Stimulated activated naive B cell treated with anti-CD40 and anti-IgM and Interleukin-4, amounts not matched to agents 10 μg/mL and 1 μg/mL and 100 μg/mL, for 72 hours (primary cell): ENCODE measurements at regions not wholly inside any gene's neighbourhood (a gene's known extent, or its start where the extent isn't known, plus 50 kb on each side); places are given as distances from the start of the nearest gene placed in this dataset.

ENCODE experiments used
- ATAC-seq, 2 donors: fragments of 150-1000 bp; cut with Tn5 transposase; replicated peaks; 2 replicates each; pipeline ENCODE4 v1.10.0; 2021; ENCODE audit warnings: moderate library complexity in 1 of 2
- DNase-seq: peaks from one replicate; pipeline ENCODE4 v3.0.0; 2021
- H3K27ac Mint-ChIP-seq: one replicate; pipeline ENCODE4 v1.8.0; 2022; ENCODE audit warnings: mild to moderate bottlenecking, mixed read lengths
- H3K27me3 Mint-ChIP-seq, 2 donors: one replicate each; pipeline ENCODE4 v1.8.0; 2022; ENCODE audit warnings: mixed read lengths in 2 of 2
- H3K36me3 Mint-ChIP-seq, 2 donors: one replicate each; pipeline ENCODE4 v1.8.0; 2022; ENCODE audit warnings: mixed read lengths in 2 of 2, mild to moderate bottlenecking in 1 of 2
- H3K4me1 Mint-ChIP-seq, 2 donors: one replicate each; pipeline ENCODE4 v1.8.0; 2022; ENCODE audit warnings: mixed read lengths in 2 of 2, mild to moderate bottlenecking in 1 of 2
- H3K4me3 Mint-ChIP-seq, 2 donors: one replicate each; pipeline ENCODE4 v1.8.0; 2022; ENCODE audit warnings: mild to moderate bottlenecking in 2 of 2, mixed read lengths in 2 of 2, moderate library complexity in 1 of 2
- H3K9me3 Mint-ChIP-seq, 2 donors: one replicate each; pipeline ENCODE4 v1.8.0; 2022; ENCODE audit warnings: mixed read lengths in 2 of 2, mild to moderate bottlenecking in 1 of 2

DNA sequence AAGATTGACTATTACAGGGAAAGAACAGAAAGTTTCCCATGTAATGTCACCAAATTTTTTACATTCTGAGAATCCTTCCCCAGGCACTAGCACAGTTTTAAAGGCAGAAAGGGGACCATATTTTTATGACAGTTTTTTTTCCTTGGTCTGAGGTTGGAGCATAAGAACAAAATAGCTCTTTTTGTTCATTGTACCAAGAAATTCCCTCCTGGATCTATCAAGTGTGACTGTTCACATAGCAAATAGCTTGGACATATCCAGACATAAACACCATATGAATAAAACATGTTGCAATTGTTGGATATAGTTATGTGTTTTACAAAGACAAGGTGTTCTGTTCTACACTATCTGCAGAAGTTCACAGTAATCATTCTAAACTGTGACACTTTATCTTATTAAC is 182.4 kb upstream of the ADGRL2 start:
- Mint-ChIP-seq H3K27me3 (no peaks in the 10 kb centered on the region), H3K27ac (no peak overlapping the region), H3K4me3 (no peak overlapping the region), H3K4me1 (no peaks in the 10 kb centered on the region), H3K36me3 (no peaks in the 10 kb centered on the region), H3K9me3 (peaks cover 4 to 11% of the 10 kb centered on the region in 2 donors)
- ATAC-seq (no peak), DNase-seq (no peak)

DNA sequence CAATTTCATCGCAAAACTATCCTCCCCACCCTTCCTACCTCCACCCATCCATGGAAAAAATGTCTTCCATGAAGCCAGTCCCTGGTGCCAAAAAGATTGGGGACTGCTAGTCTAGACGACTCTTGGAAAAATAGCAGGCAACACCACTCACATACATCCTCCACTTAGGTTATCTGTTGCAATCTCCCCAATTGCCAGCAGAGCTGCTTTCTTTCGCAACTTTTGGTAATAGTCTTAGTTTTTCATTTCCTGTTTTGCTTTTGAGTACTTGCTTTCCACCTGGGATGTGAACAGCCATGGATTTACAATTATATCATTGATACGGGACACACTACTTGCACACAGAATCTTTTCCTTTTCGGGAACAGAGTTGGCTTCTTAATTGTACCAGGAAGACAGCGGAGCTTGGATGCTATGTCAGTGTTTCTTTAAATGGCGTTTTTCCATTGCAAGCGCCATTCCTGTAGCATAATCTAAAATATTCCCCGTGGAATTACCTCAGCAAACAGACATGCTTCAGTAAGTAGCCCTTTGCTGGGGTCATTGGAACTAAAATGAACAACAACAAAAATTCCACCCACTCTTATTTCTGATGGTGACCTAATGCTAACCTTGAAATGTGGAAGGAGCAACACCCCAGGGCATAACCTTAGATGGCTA is 183.3 kb upstream of the ADGRL2 start:
- Mint-ChIP-seq H3K27ac (no peak overlapping the region), H3K27me3 (no peaks in the 10 kb centered on the region), H3K4me3 (no peak overlapping the region), H3K9me3 (peaks cover 4 to 11% of the 10 kb centered on the region in 2 donors), H3K36me3 (no peaks in the 10 kb centered on the region), H3K4me1 (no peaks in the 10 kb centered on the region)
- DNase-seq (no peak), ATAC-seq (no peak)

DNA sequence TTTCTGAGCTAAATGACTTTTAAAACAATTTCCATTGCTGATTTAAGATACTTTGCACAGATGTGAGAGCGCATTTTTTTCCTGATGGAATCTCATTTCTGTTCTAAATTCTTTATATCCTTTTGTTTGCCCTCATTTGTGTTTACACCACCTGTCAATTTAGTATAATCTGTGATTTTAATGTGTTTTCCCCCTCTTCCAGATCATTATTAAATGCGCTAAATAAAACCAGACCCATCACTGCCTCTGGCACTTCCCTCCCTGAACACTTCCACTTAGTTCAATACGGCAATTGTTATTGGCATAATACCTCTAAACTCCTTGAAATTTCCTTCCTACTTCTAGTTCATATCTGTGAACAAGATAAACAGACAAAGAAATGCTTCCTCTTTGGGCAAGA is 186.9 kb upstream of the ADGRL2 start:
- Mint-ChIP-seq H3K27me3 (no peaks in the 10 kb centered on the region), H3K36me3 (no peaks in the 10 kb centered on the region), H3K27ac (no peak overlapping the region), H3K4me3 (no peak overlapping the region), H3K9me3 (peaks cover 8 to 9% of the 10 kb centered on the region in 2 donors), H3K4me1 (no peaks in the 10 kb centered on the region)
- ATAC-seq (no peak), DNase-seq (no peak)

- DNase-seq: no peak
- H3K36me3 Mint-ChIP-seq: no peaks in the 10 kb centered on the region
- no peaks in the 10 kb centered on the region for H3K27me3 Mint-ChIP-seq
- no peak overlapping the region for H3K4me3 Mint-ChIP-seq
- peaks cover 0 to 4% of the 10 kb centered on the region in 2 donors for H3K9me3 Mint-ChIP-seq
- no peak overlapping the region for H3K27ac Mint-ChIP-seq
- no peaks in the 10 kb centered on the region for H3K4me1 Mint-ChIP-seq
- no peak for ATAC-seq
Observed at GRCh38 chr1:81607924-81608323, 192.8 kb upstream of the ADGRL2 start.

DNA sequence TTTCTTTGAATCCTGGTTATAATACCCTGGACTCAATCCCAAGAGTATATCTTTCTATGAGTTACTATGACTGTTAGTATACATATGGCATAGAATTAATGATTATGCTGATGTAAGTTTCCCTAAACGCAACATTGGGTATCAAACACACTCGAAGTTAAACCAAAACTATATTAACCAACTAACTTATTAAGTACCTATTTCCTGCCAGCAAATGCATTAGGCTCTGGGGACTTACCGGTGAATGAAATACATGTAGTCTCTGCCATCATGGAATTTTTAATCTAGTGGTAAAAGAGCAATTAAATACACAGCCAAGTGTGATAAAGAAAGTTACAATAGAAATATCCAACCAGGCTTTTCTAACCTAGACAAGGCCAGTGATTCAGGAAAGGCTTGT is 193.6 kb upstream of the ADGRL2 start:
- Mint-ChIP-seq H3K4me3 (no peak overlapping the region), H3K9me3 (peaks cover 0 to 4% of the 10 kb centered on the region in 2 donors), H3K27me3 (no peaks in the 10 kb centered on the region), H3K4me1 (no peaks in the 10 kb centered on the region), H3K27ac (no peak overlapping the region), H3K36me3 (no peaks in the 10 kb centered on the region)
- DNase-seq (no peak), ATAC-seq (no peak)

- no peak overlapping the region for H3K27ac Mint-ChIP-seq
- DNase-seq (no peak), ATAC-seq (no peak)
- H3K36me3 Mint-ChIP-seq: no peaks in the 10 kb centered on the region
- no peaks in the 10 kb centered on the region for H3K4me1 Mint-ChIP-seq
- H3K4me3 Mint-ChIP-seq: no peak overlapping the region
- H3K9me3 Mint-ChIP-seq: peaks cover 0 to under 1% of the 10 kb centered on the region in 2 donors
- H3K27me3 Mint-ChIP-seq: no peaks in the 10 kb centered on the region
Observed at GRCh38 chr1:81606656-81607055, 194.1 kb upstream of the ADGRL2 start.

DNA sequence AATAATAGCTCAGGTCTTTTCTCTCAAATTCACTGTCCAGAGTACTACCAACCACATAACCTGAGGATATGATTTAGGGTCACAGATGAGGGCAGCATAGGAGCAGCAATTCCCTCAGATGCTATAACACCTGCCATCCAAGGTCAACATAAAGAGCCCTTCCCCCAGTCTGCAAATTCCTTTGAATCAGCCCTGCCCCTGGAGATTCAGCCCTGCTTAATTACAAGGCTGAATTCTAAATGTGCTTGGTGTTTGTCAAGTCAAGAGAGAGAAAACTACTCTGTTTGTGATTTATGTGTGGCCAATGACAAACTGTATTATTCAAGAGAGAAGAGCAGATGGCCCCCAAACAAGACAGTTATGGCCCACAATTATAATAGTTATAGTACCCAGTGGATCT is 195.7 kb upstream of the ADGRL2 start:
- Mint-ChIP-seq H3K27ac (no peak overlapping the region), H3K9me3 (no peaks in the 10 kb centered on the region), H3K4me1 (no peaks in the 10 kb centered on the region), H3K36me3 (no peaks in the 10 kb centered on the region), H3K4me3 (no peak overlapping the region), H3K27me3 (no peaks in the 10 kb centered on the region)
- DNase-seq: no peak
- ATAC-seq: no peak

DNA sequence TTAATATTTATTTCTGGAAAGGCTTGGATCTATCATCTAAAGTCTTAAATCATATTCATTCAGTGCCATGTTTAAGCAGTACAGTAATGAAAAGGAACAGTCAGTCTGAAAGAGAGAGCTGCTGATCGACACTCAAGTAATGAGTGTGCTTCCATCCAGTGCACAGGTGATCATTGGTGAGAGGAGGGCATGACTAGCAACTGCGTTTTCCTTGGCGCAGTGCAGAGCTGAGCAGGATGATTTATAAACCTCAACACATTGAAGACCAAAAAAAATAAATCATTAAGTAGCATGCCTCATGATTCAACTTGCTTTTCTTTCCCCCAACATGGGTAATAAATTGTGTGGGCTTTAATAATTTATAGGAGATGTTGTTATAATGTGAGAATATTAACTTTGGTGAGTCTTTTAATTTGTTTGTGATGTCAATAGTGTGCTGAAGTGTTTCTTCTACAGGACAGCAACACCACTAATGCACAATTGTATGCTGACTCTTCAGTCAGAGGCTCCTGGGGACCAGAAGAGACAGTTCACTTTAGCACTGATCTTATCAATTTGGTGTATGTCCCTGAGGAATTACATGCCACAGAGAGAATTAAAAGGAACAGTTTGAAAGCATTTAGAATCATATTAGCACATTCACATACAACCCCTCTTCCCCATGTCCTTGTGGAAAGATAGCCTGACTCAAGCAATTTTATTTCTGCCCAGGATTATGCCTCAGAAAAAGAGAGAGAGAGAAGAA is 199.7 kb upstream of the ADGRL2 start:
- H3K27ac Mint-ChIP-seq: no peak overlapping the region
- no peaks in the 10 kb centered on the region for H3K27me3 Mint-ChIP-seq
- H3K36me3 Mint-ChIP-seq: no peaks in the 10 kb centered on the region
- H3K4me1 Mint-ChIP-seq: no peaks in the 10 kb centered on the region
- peaks cover 1 to 5% of the 10 kb centered on the region in 2 donors for H3K9me3 Mint-ChIP-seq
- H3K4me3 Mint-ChIP-seq: no peak overlapping the region
- DNase-seq (no peak), ATAC-seq (no peak)

DNA sequence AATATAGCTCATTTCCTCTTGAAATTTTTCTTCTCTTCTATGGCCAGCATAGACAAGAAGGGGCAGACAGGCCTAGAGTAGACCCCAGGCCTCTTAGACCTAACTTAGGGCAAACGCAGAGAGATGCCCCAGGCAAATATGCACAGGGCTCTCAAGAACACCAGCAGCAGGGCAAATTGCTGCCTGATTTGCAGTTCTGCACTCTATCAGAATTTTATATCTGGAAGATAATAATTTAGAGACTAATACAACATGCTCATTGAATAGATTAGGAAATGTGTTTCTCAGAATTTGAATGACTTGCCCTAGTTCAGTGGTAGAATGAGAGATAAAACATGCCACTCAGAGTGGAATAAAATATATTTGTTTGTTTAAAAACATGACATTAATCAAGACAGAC is 200.4 kb upstream of the ADGRL2 start:
- Mint-ChIP-seq H3K9me3 (peaks cover 1 to 5% of the 10 kb centered on the region in 2 donors), H3K4me3 (no peak overlapping the region), H3K4me1 (no peaks in the 10 kb centered on the region), H3K27me3 (no peaks in the 10 kb centered on the region), H3K27ac (no peak overlapping the region), H3K36me3 (no peaks in the 10 kb centered on the region)
- DNase-seq: no peak
- ATAC-seq: no peak

GRCh38 chr1:81598623-81599022 is 202.1 kb upstream of the ADGRL2 start:
- no peak overlapping the region for H3K27ac Mint-ChIP-seq

GRCh38 chr1:81597720-81598426 is 202.9 kb upstream of the ADGRL2 start:
- no peaks in the 10 kb centered on the region for H3K27me3 Mint-ChIP-seq
- no peak overlapping the region for H3K27ac Mint-ChIP-seq
- no peak overlapping the region for H3K4me3 Mint-ChIP-seq
- no peaks in the 10 kb centered on the region for H3K4me1 Mint-ChIP-seq
- DNase-seq: no peak
- peaks cover 1 to 5% of the 10 kb centered on the region in 2 donors for H3K9me3 Mint-ChIP-seq
- no peak for ATAC-seq
- H3K36me3 Mint-ChIP-seq: no peaks in the 10 kb centered on the region

More at GRCh38 chr1:81598623-81599022, 202.1 kb upstream of the ADGRL2 start:
- H3K9me3 Mint-ChIP-seq: peaks cover 1 to 5% of the 10 kb centered on the region in 2 donors
- no peak overlapping the region for H3K4me3 Mint-ChIP-seq
- H3K36me3 Mint-ChIP-seq: no peaks in the 10 kb centered on the region
- ATAC-seq: no peak
- no peaks in the 10 kb centered on the region for H3K27me3 Mint-ChIP-seq
- no peak for DNase-seq
- no peaks in the 10 kb centered on the region for H3K4me1 Mint-ChIP-seq

GRCh38 chr1:81596341-81596740 is 204.4 kb upstream of the ADGRL2 start:
- Mint-ChIP-seq H3K27me3 (no peaks in the 10 kb centered on the region), H3K4me1 (no peaks in the 10 kb centered on the region), H3K4me3 (no peak overlapping the region), H3K9me3 (peaks cover 1 to 5% of the 10 kb centered on the region in 2 donors), H3K27ac (no peak overlapping the region), H3K36me3 (no peaks in the 10 kb centered on the region)
- DNase-seq (no peak), ATAC-seq (no peak)

DNA sequence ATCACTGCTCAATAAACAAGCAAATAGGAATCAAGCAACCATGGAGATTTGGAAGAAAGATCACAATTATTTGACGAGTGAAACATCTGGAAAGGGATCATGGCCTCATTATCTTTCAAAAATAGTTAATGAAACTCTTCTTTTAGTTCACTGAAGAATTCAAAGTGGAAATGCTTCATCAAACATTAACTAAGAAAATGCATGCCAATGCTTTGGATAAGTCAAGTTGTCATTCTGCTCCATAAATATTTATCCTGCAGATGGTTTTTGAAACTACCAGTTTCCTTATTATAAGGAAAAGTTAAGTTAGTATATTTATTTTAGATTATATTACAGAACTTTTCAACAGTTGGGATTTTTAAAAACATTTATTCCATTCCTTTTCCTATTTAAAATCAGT is 206.5 kb upstream of the ADGRL2 start:
- Mint-ChIP-seq H3K27ac (no peak overlapping the region), H3K9me3 (peaks cover 5% of the 10 kb centered on the region in 2 donors), H3K36me3 (no peaks in the 10 kb centered on the region), H3K4me3 (no peak overlapping the region), H3K4me1 (no peaks in the 10 kb centered on the region), H3K27me3 (no peaks in the 10 kb centered on the region)
- ATAC-seq: no peak
- DNase-seq: no peak

DNA sequence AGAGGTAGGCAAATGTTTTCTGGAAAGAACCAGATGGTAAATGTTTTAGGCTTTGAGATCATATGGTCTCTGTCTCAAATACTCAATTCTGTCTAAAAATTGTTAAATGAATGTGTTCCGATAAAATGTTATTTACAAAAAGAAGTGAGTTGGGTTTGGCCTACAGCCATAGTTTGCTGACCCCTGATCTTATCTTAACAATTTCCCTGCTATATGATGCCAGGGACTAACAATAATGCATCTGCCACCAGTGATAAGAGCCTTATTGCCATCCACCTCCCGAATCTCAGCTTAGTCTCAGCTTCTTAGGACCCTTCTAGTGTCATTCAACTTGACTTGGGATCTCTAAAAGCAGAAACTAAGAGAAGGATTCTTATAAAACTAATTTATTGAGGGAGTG is 208.5 kb upstream of the ADGRL2 start:
- Mint-ChIP-seq H3K4me3 (no peak overlapping the region), H3K36me3 (no peaks in the 10 kb centered on the region), H3K9me3 (peaks cover 0 to 4% of the 10 kb centered on the region in 2 donors), H3K4me1 (no peaks in the 10 kb centered on the region), H3K27ac (no peak overlapping the region), H3K27me3 (no peaks in the 10 kb centered on the region)
- ATAC-seq (no peak), DNase-seq (no peak)

GRCh38 chr1:81590171-81590570 is 210.6 kb upstream of the ADGRL2 start:
- Mint-ChIP-seq H3K36me3 (no peaks in the 10 kb centered on the region), H3K27me3 (no peaks in the 10 kb centered on the region), H3K9me3 (peaks cover 0 to 4% of the 10 kb centered on the region in 2 donors), H3K27ac (no peak overlapping the region), H3K4me1 (no peaks in the 10 kb centered on the region), H3K4me3 (no peak overlapping the region)
- ATAC-seq (no peak), DNase-seq (no peak)
